Fibroblast of the aortic adventitia (primary cell): ENCODE measurements at regions not wholly inside any gene's neighbourhood (a gene's known extent, or its start where the extent isn't known, plus 50 kb on each side); places are given as distances from the start of the nearest gene placed in this dataset. TPM values are rescaled to one million over a fixed set of nuclear protein-coding genes. Genes with fewer than 3 reads are reported as not detected.

ENCODE experiments used
- DNase-seq: peaks from one replicate; pipeline ENCODE4 v3.0.0-alpha.2; 2010; ENCODE audit warnings: low read depth
- H3K4me3 ChIP-seq: 2 replicates; pipeline ENCODE4 v1.5.1; 2011; ENCODE audit warnings: low read depth, mild to moderate bottlenecking, control low read depth, low read length, moderate library complexity
- small RNA-seq: library from RNA; depleted of rRNA; stranded (forward); fragments of <200 nt; gene quantifications from one replicate; pipeline ENCODE3, GENCODE V24; 2012
- TF ChIP-seq, protein P1 (sequence below): IDR thresholded peaks from 2 replicates; pipeline ENCODE4 v1.5.1; 2011; ENCODE audit warnings: mild to moderate bottlenecking, low read length, control low read depth, inconsistent platforms; ENCODE audit not compliant: insufficient read depth

DNA sequence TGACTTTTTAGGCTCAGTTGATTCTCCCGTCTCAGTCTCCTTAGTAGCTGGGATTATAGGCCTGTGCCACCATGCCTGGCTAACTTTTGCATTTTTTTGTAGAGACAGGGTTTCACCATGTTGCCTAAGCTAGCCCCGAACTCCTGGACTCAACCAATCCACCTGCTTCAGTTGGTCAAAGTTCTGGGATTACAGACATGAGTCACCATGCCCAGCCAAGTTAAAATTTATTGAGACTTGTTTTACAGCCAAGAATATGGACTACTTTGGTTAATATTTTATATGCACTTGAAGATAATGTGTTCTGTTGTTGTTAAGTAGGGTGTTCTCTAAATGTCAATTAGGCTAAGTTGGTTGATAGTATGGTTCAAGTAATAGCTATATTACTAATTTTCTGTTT is 58.7 kb downstream of the CYTL1 start:
- TF ChIP-seq, protein P1, sequence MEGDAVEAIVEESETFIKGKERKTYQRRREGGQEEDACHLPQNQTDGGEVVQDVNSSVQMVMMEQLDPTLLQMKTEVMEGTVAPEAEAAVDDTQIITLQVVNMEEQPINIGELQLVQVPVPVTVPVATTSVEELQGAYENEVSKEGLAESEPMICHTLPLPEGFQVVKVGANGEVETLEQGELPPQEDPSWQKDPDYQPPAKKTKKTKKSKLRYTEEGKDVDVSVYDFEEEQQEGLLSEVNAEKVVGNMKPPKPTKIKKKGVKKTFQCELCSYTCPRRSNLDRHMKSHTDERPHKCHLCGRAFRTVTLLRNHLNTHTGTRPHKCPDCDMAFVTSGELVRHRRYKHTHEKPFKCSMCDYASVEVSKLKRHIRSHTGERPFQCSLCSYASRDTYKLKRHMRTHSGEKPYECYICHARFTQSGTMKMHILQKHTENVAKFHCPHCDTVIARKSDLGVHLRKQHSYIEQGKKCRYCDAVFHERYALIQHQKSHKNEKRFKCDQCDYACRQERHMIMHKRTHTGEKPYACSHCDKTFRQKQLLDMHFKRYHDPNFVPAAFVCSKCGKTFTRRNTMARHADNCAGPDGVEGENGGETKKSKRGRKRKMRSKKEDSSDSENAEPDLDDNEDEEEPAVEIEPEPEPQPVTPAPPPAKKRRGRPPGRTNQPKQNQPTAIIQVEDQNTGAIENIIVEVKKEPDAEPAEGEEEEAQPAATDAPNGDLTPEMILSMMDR = no peak
- DNase-seq = no peak
- H3K4me3 ChIP-seq = no peak overlapping the region

GRCh38 chr4:4961936-4962335 is 57.3 kb downstream of the CYTL1 start:
- H3K4me3 ChIP-seq = no peak overlapping the region
- TF ChIP-seq, protein P1 = no peak
- no peak for DNase-seq

DNA sequence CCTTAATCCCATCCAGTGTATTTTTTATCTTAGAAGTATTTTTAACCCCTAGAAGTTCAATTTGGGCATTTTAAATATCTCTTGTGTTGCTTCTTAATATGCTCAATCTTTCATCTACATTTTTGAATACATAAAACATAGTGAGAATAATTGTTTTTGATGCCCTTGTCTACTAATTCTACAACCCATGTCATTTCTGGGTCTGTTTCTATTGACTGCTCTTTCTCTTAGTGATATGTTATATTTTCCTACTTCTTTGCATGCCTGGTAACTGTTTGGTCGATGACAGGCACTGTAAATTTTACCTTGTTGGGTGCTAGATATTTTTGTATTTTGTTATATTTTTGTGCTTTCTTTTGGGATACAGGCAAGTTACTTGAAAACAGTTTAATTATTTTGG is 56.3 kb downstream of the CYTL1 start:
- TF ChIP-seq, protein P1 = no peak
- DNase-seq = no peak
- no peak overlapping the region for H3K4me3 ChIP-seq

Small RNA genes in the stretch of these regions (small RNA-seq; reads per million reads assigned to genes)
- not detected for gene RN7SKP113
